Vagina (tissue), 2 donors: ENCODE measurements at regions not wholly inside any gene's neighbourhood (a gene's known extent, or its start where the extent isn't known, plus 50 kb on each side); places are given as distances from the start of the nearest gene placed in this dataset.

Experiments used
- CTCF ChIP-seq, 3 experiments: fragments of 450-650 bp in 2 of 3; fragments of 200-600 bp in 1 of 3; sonication (generic) in 1 of 3; IDR thresholded peaks; one replicate each; pipeline ENCODE4 v1.5.1; 2017 to 2019; ENCODE audit warnings: antibody characterized with exemption in 3 of 3, mild to moderate bottlenecking in 2 of 3, moderate library complexity in 2 of 3
- POLR2A ChIP-seq, 2 donors: fragments of 450-650 bp; IDR thresholded peaks; one replicate each; pipeline ENCODE4 v1.6.1; 2017; ENCODE audit warnings: antibody characterized with exemption in 2 of 2, mild to moderate bottlenecking in 2 of 2, moderate library complexity in 2 of 2

GRCh38 chr2:81551040-81551634, 1246.6 kb upstream of the LRRTM1 start:
- no peak for TF ChIP-seq POLR2A (IDR thresholded peaks at IDR 0.05)
- no peak for TF ChIP-seq CTCF (IDR thresholded peaks at IDR 0.05)
